Keratinocyte (primary cell): ENCODE measurements at regions not wholly inside any gene's neighbourhood (a gene's known extent, or its start where the extent isn't known, plus 50 kb on each side); places are given as distances from the start of the nearest gene placed in this dataset.

ENCODE experiments used
- DNase-seq: peaks from one replicate; pipeline ENCODE4 v3.0.0-alpha.2; 2011; ENCODE audit warnings: low read depth, missing footprints, low spot score
- FAIRE-seq: peaks from 2 replicates; lab custom pipeline; 2011; peaks lifted over from hg19 to GRCh38; lab: Jason Lieb, UNC
- H2AFZ ChIP-seq: 2 replicates; pipeline ENCODE4 v1.6.0; 2012; ENCODE audit warnings: low read length, control low read depth, inconsistent platforms; ENCODE audit not compliant: control insufficient read depth
- H3K27ac ChIP-seq: 2 replicates; pipeline ENCODE4 v1.5.1; 2011; ENCODE audit warnings: low read length; ENCODE audit not compliant: control insufficient read depth, insufficient read depth
- H3K27me3 ChIP-seq: 3 replicates; pipeline ENCODE4 v1.6.0; 2011; ENCODE audit warnings: low read length; ENCODE audit not compliant: control insufficient read depth, insufficient read depth; ENCODE audit errors: extremely low read depth
- H3K36me3 ChIP-seq, 2 experiments: 2 replicates in 1 of 2; 3 replicates in 1 of 2; pipeline ENCODE4 v1.5.1; 2011; ENCODE audit warnings: low read length in 2 of 2, mild to moderate bottlenecking in 1 of 2; ENCODE audit not compliant: control insufficient read depth in 2 of 2, insufficient read depth in 2 of 2; ENCODE audit errors: extremely low read depth in 1 of 2
- H3K4me1 ChIP-seq: 3 replicates; pipeline ENCODE4 v1.5.1; 2011; ENCODE audit warnings: low read length; ENCODE audit not compliant: control insufficient read depth, insufficient read depth; ENCODE audit errors: extremely low read depth
- H3K4me2 ChIP-seq: 3 replicates; pipeline ENCODE4 v1.6.0; 2011; ENCODE audit warnings: low read depth, low read length; ENCODE audit not compliant: control insufficient read depth, insufficient read depth; ENCODE audit errors: extremely low read depth
- H3K4me3 ChIP-seq, 3 experiments: fragments of 200-600 bp in 1 of 3; sonication (generic) in 1 of 3; 2 replicates in 2 of 3; 3 replicates in 1 of 3; pipeline ENCODE4 v1.5.1; 2011 to 2016; ENCODE audit warnings: low read length in 3 of 3, mild to moderate bottlenecking in 3 of 3, control low read depth in 2 of 3, inconsistent platforms in 1 of 3, low read depth in 1 of 3, mixed read lengths in 1 of 3, mixed run types in 1 of 3, moderate library complexity in 1 of 3; ENCODE audit not compliant: control insufficient read depth in 2 of 3, insufficient read depth in 2 of 3; ENCODE audit errors: extremely low read depth in 1 of 3
- H3K79me2 ChIP-seq: 2 replicates; pipeline ENCODE4 v1.6.0; 2012; ENCODE audit warnings: low read length; ENCODE audit not compliant: control insufficient read depth, insufficient read depth
- H3K9ac ChIP-seq: 3 replicates; pipeline ENCODE4 v1.6.0; 2011; ENCODE audit warnings: low read length; ENCODE audit not compliant: control insufficient read depth, insufficient read depth; ENCODE audit errors: extremely low read depth
- H3K9me1 ChIP-seq: 3 replicates; pipeline ENCODE4 v1.6.0; 2011; ENCODE audit warnings: low read length; ENCODE audit not compliant: control insufficient read depth, insufficient read depth; ENCODE audit errors: extremely low read depth
- H3K9me3 ChIP-seq: 2 replicates; pipeline ENCODE4 v1.5.1; 2012; ENCODE audit warnings: low read depth, low read length; ENCODE audit not compliant: control insufficient read depth
- H4K20me1 ChIP-seq: 3 replicates; pipeline ENCODE4 v1.6.0; 2011; ENCODE audit warnings: low read length; ENCODE audit not compliant: control insufficient read depth, insufficient read depth; ENCODE audit errors: extremely low read depth
- EZH2 ChIP-seq: IDR thresholded peaks from one replicate; pipeline ENCODE4 v1.6.1; 2012; ENCODE audit warnings: inconsistent platforms, mild to moderate bottlenecking, low read length, moderate library complexity
- dilution Hi-C: fragments of 300-500 bp; cut with MboI; formaldehyde crosslinking; loops from one replicate; pipeline ENCODE4 v1.7.0; 2020; ENCODE audit warnings: low sequenced_read_pairs; ENCODE audit not compliant: extremely low pct_ligation_motif_present
- TF ChIP-seq, protein P1 (sequence below), 3 experiments: IDR thresholded peaks in 1 of 3; conservative IDR thresholded peaks in 1 of 3; optimal IDR thresholded peaks in 1 of 3; 2 replicates in 2 of 3; 3 replicates in 1 of 3; pipeline versions ENCODE3 to v1.5.1; 2011; ENCODE audit warnings: low read length in 3 of 3, mild to moderate bottlenecking in 3 of 3, moderate library complexity in 2 of 3, control low read depth in 1 of 3, inconsistent platforms in 1 of 3; ENCODE audit not compliant: insufficient read depth in 2 of 3; ENCODE audit errors: extremely low read depth in 1 of 3

DNA sequence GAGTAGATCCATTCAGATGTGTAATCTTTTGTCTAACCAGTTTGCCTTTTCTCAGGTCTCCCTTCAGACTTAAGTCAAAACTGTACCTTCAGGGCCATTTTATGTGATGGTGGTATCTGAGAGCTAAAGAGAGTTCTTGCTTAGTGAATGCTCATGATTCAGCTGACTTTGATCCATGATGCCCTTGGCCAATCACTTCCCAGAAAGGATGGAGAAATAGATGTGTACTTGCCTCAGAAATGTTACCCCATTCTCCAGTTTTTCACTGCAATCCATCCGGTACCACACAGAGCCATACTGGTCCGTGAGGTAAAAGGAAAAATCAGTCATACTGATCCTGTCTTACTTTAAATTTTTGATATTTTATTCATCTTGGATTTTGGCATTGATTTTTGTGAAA is 234.8 kb upstream of the PIK3C3 start:
- Histone ChIP-seq H4K20me1 (no peaks in the 10 kb centered on the region), H3K4me2 (no peak overlapping the region), H3K27ac (no peak overlapping the region), H3K9ac (no peak overlapping the region), H3K4me3 (no peak overlapping the region), H3K79me2 (no peaks in the 10 kb centered on the region), H3K27me3 (no peaks in the 10 kb centered on the region), H3K9me1 (no peaks in the 10 kb centered on the region), H3K36me3 (no peaks in the 10 kb centered on the region), H3K9me3 (no peaks in the 10 kb centered on the region), H3K4me1 (no peaks in the 10 kb centered on the region), H2AFZ (no peak overlapping the region)
- TF ChIP-seq, protein P1, sequence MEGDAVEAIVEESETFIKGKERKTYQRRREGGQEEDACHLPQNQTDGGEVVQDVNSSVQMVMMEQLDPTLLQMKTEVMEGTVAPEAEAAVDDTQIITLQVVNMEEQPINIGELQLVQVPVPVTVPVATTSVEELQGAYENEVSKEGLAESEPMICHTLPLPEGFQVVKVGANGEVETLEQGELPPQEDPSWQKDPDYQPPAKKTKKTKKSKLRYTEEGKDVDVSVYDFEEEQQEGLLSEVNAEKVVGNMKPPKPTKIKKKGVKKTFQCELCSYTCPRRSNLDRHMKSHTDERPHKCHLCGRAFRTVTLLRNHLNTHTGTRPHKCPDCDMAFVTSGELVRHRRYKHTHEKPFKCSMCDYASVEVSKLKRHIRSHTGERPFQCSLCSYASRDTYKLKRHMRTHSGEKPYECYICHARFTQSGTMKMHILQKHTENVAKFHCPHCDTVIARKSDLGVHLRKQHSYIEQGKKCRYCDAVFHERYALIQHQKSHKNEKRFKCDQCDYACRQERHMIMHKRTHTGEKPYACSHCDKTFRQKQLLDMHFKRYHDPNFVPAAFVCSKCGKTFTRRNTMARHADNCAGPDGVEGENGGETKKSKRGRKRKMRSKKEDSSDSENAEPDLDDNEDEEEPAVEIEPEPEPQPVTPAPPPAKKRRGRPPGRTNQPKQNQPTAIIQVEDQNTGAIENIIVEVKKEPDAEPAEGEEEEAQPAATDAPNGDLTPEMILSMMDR (optimal IDR thresholded peaks at IDR 0.05 in 1 of 3, IDR thresholded peaks at IDR 0.05 in 1 of 3, conservative IDR thresholded peaks at IDR 0.05 in 1 of 3; ENCODE audit: extremely low read depth in 1 of 3, insufficient read depth in 2 of 3, low read length in 3 of 3): no peak
- TF ChIP-seq EZH2: no peak
- dilution Hi-C loops: no loop called here
- no peak for FAIRE-seq
- no peak for DNase-seq

DNA sequence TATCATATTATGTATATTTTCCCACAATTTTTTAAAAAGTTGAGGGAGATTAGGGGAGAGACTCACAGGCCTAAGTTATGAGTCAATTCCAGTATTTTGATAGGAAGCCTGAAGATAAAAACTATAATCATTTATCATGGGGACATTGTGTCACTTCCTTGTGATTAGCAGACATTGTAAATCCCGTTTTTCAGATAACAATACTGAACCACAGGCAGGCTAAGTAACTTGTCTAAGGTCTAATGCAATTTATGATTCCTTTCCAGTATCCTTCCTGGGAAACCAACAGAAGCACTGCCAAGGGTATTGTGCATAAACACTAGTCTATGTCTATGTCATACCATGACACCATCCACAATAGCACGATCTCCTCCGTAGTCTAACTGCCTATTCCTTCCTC is 235.2 kb upstream of the PIK3C3 start:
- Histone ChIP-seq H3K9me1 (no peaks in the 10 kb centered on the region), H3K9ac (no peak overlapping the region), H3K4me3 (no peak overlapping the region), H2AFZ (no peak overlapping the region), H4K20me1 (no peaks in the 10 kb centered on the region), H3K4me1 (no peaks in the 10 kb centered on the region), H3K27ac (no peak overlapping the region), H3K79me2 (no peaks in the 10 kb centered on the region), H3K27me3 (no peaks in the 10 kb centered on the region), H3K36me3 (no peaks in the 10 kb centered on the region), H3K9me3 (no peaks in the 10 kb centered on the region), H3K4me2 (no peak overlapping the region)
- no peak for TF ChIP-seq EZH2
- TF ChIP-seq, protein P1 (optimal IDR thresholded peaks at IDR 0.05 in 1 of 3, IDR thresholded peaks at IDR 0.05 in 1 of 3, conservative IDR thresholded peaks at IDR 0.05 in 1 of 3; ENCODE audit: extremely low read depth in 1 of 3, insufficient read depth in 2 of 3, low read length in 3 of 3): no peak
- DNase-seq: no peak
- no peak for FAIRE-seq
- dilution Hi-C loops: no loop called here
